ENCODE measurements at regions not wholly inside any gene's neighbourhood (a gene's known extent, or its start where the extent isn't known, plus 50 kb on each side); places are given as distances from the start of the nearest gene placed in this dataset.

DNA sequence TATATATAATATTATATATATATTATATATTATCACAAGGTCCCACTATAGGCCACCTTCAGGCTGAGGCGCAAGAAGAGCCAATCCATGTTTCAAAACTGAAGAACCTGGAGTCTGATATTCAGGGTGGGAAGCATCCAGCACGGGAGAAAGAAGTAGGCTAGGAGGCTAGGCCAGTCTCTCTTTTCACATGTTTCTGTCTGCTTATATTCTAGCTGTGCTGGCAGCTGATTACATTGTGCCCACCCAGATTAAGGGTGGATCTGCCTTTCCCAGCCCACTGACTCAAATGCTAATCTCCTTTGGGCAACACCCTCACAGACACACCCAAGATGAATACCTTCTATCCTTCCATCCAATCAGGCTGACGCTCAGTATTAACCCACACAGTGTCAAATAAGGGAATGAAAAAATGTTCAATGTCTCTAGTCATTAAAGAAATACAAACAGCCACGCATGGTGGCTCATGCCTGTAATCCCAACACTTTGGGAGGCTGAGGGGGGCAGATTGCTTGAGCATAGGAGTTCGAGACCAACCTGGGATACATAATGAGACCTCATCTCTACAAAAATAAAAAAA lies 135.4 kb upstream of the PCBD1 start:
- DNase-seq (ENCODE audit: low read depth, low spot score): no peak

DNA sequence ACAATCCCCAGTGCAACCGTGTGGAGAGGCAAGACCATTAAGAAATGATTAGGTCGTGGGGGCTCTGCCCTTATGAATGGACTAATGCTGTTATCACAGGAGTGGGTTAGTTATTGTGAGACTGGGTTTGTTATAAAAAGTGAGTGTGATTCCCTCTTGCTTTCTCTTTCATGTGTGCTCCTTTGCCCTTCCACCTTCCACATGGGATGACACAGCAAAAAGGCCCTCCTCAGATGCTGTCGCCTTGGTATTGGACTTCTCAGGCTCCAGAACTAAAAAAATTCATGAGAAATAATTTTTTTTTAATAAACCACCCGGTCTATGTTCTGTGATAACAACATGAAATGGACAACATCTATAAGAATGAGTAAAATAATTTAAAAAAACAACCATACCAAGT lies 136.1 kb upstream of the PCBD1 start:
- DNase-seq (ENCODE audit: low read depth, low spot score): no peak

DNA sequence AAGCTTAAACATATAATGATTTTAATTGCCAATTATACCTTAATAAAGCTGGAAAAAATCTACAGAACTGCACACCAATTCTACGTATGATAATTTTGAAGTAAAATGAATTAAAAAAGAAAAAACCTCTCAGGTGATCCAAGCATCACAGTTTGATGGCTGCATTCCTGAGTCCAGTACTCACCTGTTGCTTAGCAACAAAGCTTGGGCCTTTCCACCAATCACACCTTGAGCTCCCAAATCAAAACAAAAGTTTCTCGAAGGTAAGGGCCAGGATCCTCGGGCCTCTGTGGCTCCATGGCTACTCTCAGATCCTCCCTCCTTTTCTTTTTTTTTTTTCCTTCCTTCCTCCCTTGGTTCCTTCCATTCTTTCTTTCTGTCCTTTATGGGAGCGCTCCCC lies 137.2 kb upstream of the PCBD1 start:
- peak; percentile 16 for DNase-seq (ENCODE audit: low read depth, low spot score)

DNA sequence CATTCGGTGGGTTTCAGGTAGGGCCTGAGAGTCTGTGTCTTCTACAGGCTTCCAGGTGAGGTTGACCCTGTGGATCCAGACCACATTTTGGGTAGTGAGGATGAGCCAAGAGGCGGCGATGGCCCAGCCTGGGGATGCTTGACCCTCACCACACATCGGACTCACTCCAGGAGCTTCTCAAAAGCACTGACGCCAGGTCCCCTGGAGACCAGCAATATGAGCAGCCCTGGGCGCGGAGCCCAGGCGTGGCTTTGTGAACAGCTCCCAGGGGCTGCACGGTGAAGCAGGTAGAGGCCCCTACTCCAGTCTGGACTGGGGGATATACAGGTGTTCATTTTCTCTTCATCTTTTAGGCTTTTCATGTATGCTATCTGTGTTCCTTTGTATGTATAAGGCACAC lies 139.7 kb upstream of the PCBD1 start:
- DNase-seq (ENCODE audit: low read depth, low spot score): no peak

DNA sequence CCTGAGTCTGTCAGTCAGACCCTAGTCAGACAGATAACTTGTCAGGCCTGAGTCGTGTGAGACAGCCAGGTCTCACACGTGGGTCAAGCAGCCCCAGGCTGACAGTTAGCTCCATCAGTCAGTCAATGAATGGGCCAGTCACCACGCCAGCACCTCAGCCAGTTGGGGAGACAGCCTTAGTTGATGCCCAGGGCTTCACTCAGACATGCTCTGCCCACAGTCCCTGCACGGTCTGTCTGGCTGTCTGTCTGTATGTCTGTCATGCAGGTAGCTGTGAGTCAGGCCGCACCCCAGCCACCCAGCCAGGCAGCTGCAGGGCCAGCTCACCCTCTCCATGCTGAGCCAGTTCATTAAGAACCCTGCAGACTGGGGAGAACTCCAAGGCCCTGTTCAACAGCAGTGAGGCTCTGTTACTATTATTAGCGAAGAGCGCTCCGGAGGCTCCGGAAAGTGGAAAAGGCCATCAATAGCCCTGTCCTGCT lies 141.1 kb upstream of the PCBD1 start:
- peak; percentile 19 for DNase-seq (ENCODE audit: low read depth, low spot score)

DNA sequence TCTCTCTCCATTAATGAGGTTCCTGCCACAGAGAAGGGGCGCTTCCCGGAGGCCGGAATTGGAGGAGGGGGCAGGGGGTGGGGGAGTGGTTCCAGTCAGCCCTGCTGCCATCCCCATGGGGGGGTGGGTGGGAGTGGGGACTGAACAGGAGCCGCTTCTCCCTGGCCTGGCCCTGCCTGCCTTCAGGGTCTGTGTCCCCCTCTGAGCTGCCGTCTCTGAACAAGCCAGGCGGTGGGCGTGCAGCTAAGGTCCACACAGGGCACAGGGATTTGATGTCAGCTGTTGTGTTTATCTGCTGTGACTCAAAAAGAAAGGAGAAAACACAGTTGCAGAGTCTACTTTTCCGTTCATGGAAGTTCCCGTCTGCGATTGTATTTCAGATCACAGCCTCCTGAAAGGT lies 141.5 kb upstream of the PCBD1 start:
- no peak for DNase-seq (ENCODE audit: low read depth, low spot score)

DNA sequence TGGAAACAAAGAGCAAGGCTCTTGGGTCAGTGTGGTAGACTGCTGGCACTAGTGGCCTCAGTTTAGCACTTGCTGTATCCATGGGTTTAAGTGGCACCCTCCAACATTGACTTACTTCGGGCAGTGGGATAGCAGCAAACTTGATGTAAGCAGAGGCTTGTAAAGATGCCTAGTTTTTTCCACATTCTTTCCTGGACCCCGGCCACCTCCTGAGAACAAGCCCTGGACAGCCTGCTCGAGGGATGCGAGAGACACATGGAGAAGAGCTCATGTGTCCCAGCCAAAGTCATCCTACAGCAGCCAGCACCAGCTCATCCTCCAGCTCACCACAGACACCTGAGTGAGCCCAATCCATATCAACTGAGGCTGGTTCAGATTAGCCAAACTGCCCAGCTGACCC lies 142.7 kb upstream of the PCBD1 start:
- DNase-seq (ENCODE audit: low read depth, low spot score): no peak

DNA sequence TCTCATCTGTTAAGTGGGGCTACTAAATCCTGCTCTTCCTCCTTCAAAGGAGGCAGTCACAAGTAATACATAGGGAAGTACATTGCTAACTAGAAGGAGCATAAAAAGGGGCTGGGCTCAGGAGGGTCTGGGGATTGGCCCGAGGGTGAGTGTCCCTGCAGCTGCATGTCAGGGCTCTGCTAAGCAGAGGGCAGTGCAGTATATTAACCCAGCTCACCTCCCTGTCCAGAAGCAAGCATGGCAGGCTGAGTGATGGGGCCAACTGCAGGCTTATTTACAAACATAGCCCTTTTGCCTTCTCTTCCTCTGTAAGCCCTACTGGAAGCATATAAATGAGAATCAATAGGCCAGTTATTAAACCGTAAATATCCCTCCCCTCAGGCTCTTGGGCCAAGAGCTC lies 143.2 kb upstream of the PCBD1 start:
- no peak for DNase-seq (ENCODE audit: low read depth, low spot score)

DNA sequence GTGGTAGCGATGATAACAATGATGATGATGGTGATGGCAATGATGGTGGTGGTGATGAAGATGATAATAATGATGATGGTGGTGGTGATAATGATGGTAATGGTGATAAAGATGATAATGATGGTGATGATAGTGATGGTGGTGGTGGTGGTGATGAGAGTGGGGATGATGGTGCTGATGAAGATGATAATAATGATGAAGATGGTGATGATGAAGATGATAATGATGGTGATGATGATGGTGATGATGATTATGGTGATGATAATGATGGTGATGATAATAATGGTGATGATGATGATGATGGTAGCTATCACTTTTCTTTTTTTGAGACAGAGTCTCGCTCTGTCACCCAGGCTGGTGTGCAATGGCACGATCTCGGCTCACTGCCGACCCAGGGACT lies 144.5 kb upstream of the PCBD1 start:
- DNase-seq (ENCODE audit: low read depth, low spot score): no peak

DNA sequence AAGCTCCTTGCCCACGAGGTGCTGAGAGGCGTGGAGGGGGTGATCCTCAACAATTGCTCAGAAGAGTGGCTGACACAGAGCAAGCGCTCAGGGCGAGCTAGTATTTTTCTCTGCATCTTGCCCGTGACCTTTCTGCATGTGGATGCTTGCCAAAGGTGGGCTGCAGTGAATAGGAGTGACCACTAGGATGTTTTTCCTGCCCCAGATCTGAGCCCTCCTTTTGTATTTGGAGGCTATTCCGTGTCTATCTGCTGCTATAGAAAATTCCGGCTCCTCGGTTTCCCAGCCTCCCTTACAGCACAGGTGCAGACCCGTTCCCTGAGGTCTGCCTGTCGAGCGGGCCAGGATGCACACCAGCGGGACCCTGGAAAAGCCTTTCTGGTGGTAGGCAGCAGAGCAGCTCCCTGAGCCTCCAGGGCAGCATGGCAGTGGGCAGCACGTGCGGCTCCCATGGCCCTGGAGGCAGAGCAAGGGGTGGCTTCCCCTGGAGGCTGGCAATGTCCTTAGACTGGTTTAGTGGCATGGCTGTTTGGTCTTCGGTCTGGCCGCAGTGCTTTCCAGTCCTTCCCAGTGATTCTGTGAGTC lies 145.1 kb upstream of the PCBD1 start:
- DNase-seq (ENCODE audit: low read depth, low spot score): no peak

DNA sequence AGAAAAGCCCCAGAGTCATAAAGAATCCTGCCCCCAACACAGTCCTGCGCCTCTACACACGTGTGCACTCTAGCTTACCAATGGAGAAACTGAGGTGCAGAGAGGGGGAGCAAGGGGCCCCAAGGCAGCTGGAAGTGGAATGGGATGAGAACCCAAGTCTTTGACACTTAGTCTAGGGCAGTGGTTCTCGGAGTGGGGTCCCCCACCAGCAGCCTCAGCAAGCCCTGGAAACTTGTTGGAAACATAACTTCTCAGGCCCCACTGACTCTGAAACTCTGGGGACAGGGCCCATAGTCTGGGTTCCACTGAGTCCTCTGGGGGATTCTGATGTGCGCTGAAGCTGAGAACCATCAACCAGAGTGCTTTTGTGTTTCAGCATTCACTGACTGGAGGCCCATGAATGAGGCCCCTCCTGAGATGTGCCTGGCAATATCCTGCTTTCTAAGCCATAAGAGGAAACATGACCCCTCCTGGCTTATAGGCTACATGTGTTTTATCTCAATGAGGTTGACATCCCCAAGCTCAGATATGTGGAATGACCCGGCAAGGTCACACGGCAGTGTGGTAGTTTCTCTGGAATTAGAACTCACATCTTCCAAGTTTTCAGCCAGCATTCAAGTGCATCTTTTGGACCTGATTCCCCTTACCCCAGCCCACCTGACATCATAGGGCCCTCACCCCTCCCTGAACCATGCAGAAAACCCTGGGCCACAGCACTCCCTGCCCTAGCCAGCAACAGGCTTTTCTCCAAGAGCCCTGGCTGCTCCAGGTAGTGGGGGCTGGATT lies 147.3 kb upstream of the PCBD1 start:
- no peak for DNase-seq (ENCODE audit: low read depth, low spot score)

DNA sequence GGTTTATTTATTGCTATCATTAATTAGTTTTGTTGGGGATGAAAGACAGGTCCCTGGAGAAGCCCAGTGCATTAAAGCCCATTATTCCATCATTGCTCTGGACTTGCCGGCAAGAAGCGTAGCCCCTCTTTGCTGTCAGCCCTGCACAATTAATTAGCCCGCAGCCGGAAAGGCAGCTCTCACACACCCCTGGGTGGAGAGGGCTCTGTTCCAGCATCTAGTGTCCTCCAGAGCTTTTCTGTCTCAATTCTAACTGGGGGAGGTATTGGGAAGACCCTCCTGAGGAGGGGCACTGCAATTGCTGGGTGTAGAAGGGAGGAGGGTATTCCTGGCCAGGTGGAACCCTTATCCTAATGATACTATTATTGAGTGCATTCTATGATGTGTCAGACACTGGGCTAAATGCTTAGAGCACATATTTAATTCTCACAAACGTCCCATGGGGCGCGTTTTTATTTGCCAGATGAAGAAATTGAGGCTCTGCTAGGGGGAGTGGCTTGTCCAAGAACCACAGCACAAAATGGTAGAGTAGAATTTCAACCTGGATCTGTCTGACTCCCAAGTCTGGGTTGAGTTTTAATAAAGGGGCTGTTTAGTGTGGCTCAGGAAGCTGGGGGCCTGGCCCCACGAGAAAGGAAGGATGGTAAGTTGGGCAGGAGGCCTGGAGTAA lies 148.1 kb upstream of the PCBD1 start:
- DNase-seq (ENCODE audit: low read depth, low spot score): no peak

DNA sequence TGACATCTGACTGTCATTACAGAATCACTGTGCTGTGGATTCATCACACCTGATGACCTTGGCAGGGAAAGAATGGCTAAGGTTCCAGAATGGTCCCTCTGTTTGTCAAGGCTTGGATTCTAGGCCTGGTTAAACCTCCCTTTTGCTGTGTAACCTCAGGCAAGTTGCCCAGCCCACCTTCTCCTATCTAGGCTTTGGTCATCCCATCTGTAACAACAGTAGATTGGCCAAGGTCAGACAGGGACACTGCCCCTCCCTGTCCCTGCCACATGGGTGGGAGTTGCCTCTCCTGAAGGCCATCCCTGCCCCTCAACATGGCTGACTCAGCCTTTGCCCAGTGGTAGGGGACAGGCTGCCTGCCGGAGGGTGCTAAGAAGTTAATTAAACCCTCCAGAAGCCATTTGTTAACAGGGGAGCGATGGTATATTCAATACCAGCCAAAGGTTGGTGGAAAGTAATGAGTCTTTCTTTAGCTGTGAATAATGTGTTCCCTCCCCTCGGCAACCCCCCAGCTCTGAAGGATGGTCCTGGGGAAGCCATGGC lies 149.8 kb upstream of the PCBD1 start:
- DNase-seq (ENCODE audit: low read depth, low spot score): no peak

DNA sequence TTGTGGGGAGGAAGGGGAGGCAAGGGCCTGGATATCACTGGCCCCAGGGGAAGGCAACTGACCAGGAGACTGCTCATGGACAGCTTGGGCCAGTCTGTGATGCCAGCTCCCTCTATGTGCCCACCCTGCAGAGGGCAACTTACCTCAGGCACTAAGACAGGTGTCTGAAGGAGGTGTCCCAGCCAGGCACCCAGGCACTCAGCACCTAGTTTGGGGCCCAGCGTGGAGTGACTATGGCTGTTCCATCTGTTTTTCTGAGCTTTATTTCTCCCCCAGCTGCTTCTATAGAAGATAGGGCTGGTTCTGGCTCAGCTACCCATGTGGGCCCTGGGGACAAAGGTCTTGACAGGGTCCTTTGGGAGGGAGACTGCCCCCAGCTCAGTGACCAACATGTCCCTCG lies 150.6 kb upstream of the PCBD1 start:
- DNase-seq (ENCODE audit: low read depth, low spot score): no peak

DNA sequence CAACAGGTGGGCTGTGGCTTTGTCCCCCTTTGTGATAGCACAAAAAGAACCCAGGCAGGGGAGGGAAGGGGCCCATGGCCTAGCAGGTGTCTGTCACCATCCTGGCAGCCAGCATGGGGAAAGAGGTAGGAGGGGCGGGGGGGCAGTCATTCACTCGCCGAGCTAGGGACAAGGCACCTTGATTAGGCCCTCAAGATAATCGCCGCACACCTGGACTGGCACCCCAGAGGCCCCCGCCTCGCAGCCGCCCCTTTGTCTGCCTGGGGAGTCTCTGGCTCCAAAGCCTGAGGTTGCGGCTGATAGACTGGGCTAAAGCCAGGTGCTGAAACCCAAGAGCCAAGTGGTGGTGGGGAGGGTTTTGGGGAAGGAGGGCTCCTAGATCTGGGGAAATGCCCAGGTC lies 151.2 kb upstream of the PCBD1 start:
- no peak for DNase-seq (ENCODE audit: low read depth, low spot score)

DNA sequence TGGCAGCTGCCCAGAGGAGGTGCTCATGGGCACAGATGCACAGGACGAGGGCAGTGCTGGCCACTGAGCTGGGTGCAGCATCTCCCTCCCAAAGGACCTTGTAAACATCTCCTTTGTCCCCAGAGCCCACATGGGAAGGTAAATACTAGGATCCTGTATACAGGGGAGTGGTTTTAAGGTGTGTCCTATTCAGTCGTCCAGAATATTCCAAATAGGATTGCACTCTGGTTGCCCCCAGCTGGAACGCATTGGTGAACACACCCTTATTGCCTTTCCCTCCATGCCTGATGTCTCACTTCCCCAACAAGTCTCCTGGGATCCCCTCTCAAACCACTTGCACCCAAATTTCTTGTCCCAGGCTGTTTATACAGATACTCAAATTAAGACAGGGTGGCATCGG lies 152.0 kb upstream of the PCBD1 start:
- no peak for DNase-seq (ENCODE audit: low read depth, low spot score)

DNA sequence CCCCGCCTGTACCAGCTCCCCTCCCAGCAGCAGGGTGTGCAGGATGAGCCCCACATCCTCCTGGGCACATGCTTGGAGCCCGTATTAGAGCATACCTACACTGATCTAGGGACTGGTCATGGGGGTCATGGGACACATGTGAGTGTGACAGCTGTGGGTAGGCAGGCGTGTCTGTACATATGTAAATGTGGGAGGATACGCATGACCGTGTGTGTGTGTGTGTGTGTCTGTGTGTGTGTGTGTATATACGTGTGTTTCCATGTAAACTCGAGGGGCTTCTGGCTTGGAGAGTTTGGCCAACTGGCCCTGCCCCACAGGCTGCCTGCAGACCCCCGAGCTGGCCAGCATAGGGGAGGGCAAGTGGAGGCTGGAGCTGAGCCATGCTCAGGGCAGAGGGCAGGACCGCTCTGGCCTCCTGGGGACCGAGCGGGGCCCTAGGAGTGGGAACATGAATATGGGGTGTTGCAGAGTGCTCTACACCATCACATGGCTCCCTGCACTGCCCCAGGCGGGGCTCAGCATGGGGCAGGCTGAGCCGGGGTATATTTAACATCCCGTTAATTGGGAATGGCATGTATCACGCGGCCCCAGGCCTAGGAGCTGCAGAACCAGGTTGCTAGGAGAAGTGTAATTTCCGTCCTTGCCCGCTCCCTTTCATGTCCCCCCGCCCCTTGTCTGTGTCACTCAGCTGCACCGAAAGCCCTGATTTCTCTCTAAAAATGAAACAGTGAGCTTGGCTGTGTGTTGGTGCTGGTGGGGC lies 152.7 kb upstream of the PCBD1 start:
- DNase-seq (ENCODE audit: low read depth, low spot score): no peak

DNA sequence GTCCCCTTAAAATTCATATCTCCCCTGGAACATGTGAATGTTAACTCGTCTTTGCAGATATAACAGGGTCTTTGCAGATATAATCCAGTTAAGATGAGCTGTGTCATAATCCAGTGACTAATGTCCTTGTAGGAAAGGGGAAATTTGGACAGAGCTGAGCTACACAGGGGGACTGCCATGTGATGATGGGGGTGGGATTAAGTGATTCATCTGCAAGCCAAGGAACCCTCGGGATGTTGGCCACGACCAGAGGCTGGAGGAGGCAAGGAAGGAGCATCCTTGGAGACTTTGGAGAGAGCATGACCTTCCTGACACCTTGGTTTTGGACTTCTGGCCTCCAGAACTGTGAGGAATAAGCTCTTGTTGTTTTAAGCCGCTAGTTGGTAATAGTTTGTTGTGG lies 153.9 kb upstream of the PCBD1 start:
- DNase-seq (ENCODE audit: low read depth, low spot score): no peak

DNA sequence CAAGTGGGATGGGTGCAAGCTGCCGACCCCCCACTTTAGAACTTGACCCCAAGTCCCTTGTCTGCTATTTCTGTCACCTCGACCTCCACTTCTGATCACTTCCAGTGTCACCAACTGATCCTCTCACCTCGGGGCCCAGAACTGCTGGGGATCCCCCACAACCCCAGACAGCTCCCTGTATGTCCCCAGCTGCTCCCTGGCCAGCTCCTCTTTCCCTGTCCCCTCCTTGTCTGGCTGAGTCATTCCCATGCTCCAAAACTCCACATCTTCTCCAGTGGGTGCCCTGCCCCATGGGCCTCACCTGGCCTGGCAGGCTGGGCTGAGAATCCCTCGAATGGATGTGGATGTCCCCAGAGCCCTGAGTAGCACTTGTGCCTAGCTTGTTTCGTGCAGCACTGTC lies 154.3 kb upstream of the PCBD1 start:
- DNase-seq (ENCODE audit: low read depth, low spot score): no peak

DNA sequence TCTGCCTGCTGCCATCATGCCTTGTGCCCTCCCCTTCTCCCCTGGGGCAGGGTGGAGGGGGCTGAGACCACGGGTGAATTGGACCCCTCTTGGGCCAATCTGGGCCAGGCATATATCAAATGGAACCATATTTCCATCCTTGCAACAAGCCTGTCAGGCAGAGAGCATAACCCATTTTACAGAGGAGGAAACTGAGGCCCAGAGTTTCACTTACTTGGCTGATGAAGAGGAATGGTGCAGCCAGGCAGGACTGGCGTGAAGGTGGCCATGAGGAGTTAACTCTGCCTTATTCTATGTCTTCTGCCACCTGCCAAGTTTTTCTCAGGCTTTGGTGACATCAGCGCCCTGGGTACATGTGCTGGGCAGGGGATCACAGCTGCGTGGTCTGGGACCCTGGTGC lies 155.5 kb upstream of the PCBD1 start:
- DNase-seq (ENCODE audit: low read depth, low spot score): no peak

DNA sequence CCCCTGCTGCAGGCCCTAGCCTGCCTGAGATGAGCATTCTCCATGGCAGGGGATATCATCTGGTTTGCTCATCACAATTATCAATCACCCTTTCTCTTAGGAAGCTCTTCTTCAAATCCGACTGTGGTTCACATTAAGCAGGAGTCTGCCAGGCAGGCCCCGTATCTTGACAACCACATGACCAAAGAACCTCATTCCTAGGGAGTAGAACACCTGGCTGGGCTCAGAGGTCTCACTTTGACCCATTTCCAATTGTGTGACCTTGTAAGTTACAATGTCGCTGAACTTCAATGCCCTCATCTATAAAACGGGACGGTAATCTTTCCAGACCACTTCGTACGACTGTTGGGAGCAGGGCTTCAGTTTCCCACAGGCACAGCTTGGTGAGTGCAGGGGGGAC lies 156.4 kb upstream of the PCBD1 start:
- DNase-seq (ENCODE audit: low read depth, low spot score): no peak

All from astrocyte of the hippocampus (primary cell).